SKM-1 treated with dmso at 0.1 percent for 144 hours (cell line): ENCODE measurements at regions not wholly inside any gene's neighbourhood (a gene's known extent, or its start where the extent isn't known, plus 50 kb on each side); places are given as distances from the start of the nearest gene placed in this dataset.
"Not testable (repeated sequence)": the region's sequence is repeated elsewhere in the genome, so short reads cannot be mapped to it uniquely, and the experiment has no call there.

ENCODE experiments used
- DNase-seq: peaks from one replicate; lab custom pipeline; 2025; ENCODE audit not compliant: unreplicated experiment; lab: John Stamatoyannopoulos, UW

DNA sequence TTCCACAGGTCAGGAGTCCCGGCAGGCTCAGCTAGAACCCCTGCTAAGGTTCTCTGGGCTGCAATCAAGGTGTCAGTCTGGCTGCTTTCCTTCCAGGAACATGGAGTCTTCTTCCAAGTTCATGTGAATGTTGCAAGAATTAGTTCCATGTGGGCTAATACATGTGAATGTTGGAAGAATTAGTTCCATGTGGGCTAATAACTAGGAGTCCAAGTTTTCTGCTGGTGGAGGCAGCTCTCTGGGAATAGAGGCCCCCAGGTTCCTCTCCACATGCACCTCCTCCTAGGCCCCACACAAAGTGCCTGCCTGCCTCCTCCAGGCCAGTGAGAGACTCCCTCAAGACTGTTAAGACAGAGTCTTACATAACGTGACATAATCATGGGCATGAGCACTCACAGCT lies 140.8 kb upstream of the SLC35G4 start:
- DNase-seq: no peak

DNA sequence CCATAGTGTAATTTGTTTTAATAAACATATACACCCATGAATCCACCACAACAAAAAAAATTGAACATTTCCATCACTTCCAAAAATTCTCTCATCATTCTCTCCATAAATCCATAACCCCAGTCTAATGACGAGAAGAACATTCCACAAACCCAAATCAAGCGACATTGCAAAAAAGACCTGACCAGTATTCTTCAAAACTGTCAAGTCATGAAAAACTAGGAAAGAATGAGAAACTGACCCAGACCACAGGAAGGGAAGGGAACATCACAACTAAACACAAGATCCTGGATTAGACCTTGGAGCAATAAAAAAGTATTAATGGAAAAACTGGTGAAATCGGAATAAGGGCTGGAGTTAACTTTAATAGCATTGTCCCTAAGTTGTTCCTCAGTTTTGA lies 141.3 kb upstream of the SLC35G4 start:
- no peak for DNase-seq

DNA sequence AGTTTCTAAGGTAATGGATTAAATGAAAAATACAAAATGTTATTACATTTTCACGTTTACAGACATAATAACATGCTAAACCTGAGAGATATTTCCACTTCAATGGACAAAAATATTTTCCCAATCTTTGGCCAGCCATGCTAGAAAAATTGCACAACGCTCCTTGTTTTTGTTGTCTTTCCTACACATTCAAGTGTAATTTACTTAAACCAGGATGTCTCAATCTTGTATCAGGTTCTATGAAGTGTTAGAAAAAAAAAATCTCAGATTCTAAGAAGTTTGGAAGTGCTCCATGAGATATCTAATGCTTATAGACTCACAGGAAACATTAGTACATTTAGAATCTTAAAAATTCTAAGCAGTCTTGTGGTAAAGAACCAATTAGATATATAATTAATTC lies 141.8 kb upstream of the SLC35G4 start:
- no peak for DNase-seq

DNA sequence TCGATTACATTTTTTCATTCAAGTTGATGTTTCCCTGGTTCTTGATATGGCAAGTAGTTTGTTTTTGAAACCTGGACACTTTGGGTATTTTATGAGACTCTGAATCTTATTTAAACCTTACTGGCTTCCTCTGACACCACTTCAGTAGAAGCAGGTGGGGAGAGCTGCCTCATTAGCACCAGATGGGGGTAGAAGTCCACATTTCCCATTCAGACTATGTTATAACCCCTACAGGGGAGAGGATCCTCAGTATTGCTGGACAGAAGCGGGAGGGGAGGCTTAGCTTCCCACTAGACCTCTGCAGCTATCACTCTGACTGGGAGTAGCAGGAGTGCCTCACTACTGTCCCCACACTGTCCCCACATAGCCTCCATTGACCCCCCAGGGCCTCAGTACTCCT lies 145.3 kb upstream of the SLC35G4 start:
- no peak for DNase-seq

DNA sequence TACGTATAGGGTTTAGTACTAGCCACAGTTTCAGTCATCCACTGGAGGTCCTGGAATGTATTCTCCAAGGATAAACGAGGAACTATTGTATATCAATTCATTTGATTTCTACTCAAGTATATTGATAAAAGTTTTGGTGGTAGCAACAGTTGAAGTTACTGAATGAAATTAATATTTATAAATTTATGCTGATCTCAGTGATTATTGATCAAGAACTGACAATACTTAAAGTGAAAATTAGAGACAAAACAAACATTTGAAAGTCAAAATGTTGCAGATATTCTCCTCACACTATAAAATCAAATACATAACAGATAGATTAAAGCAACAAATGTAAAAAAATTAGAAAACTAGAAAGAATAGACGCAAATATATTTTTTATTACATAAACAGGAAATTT lies 150.9 kb upstream of the SLC35G4 start:
- DNase-seq: no peak

DNA sequence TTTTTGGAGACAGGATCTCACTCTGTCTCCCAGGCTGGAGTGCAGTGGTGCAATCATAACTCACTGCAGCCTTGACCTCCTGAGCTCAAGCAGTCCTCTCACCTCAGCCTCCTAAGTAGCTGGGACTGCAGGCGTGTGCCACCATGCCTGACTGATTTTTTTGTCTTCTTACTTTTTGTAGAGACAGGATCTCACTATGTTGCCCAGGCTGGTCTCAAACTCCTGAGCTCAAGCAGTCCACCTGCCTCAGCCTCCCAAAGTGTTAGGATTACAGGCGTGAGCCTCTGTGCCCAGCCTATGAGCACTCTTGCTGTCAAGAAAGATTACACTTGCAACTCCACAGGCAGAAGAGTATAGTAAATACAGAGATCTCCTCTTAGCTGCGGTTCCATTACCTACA lies 151.5 kb upstream of the SLC35G4 start:
- DNase-seq: not testable (repeated sequence)

DNA sequence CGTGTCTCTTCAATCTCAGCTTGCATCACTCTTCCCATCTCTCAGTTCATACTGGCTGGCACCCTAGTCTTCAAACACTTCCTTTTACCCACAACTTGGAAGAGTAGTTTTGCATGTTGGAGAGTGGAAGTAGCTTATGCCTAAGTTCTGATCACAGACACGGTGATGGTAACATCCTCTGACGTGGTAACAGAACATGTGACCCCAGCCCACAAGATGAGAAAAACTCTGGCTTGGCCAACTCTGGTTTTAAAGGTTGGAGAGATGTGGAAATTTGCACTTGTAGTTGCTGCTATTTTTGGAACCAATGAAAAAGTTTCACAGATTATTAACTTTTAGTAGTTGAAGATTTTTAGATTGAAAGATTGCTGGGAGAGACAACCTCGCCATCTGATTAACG lies 155.4 kb upstream of the SLC35G4 start:
- no peak for DNase-seq

DNA sequence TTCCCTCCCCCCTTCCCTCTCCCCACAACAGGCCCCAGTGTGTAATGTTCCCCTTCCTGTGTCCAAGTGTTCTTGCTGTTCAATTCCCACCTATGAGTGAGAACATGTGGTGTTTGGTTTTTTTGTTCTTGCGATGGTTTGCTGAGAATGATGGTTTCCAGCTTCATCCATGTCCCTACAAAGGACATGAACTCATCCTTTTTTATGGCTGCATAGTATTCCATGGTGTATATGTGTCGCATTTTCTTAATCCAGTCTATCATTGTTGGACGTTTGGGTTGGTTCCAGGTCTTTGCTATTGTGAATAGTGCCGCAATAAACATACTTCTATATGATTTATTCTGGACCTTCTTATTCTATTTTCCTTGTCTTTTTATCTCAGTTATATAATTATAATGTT lies 165.2 kb upstream of the SLC35G4 start:
- not testable (repeated sequence) for DNase-seq

DNA sequence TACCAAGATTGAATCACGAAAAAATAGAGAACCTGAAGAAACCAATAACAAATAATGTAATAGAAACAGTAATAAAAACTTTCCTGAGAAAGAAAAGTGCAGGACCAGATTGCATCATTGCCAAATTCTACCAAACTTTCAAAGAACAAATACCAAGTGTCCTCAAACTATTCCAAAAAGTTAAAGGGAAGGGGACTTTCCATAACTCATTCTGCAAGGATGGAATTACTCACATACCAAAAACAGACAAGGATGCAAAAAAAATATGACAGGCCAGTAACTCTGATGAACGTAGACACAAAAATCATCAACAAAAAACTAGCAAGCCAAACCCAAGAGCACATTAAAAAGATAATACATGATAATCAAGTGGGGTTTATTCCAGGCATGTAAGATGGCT lies 172.3 kb upstream of the SLC35G4 start:
- no peak for DNase-seq

DNA sequence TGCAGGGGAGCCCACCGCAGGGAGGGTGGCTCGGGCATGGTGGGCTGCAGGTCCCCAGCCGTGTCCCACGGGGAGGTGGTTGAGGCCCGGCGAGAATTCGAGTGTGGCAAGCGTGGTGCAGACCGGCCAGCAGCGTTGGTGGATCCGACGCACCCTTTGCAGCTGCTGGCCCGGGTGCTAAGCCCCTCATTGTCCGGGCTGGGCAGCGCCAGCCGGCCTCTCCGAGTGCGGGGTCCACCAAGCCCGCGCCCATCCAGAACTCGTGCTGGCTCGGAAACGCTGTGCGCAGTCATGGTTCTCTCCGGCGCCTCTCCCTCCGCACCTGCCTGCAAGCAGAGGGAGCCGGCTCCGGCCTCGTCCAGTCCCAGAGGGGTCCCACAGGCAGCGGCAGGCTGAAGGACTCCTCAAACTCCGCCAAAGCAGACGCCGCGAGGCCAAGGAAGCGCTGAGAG lies 177.0 kb upstream of the SLC35G4 start:
- no peak for DNase-seq

DNA sequence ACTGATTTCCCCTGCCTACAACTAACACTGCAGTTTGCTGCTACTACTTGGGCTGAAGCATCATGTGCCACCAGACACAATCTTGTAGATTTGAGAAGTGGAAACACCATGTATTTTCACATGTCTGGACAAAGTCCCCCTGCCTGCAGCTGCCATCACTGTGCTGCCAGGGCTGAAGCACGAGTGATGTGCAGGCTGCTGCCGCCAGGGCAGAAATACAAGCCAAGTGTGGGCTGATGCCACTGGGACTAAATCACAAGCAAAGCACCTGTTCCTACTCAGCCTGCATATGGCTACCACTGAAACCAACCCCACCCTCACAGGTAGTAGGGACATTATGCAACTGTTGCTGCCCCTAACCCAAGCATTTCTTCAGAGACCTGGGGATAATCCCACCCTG lies 179.5 kb upstream of the SLC35G4 start:
- no peak for DNase-seq

DNA sequence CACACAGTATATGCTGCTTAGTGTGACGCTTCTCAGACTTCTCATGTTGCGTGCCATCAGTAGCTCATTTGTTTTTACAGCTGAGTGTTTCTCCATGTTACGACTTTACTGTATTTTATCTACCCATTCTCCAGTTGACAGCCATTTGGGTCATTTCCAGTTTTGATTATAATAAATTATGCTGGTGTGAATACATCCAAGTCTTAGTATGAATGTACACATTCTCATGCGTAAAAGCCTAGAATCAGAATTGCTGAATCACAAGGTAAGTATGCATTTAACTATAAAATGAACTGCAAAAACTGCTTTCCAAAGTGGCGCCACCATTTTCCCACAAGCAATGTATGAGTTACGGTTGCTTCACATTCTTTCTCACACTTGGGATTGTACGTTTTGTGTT lies 184.2 kb upstream of the SLC35G4 start:
- DNase-seq: no peak

DNA sequence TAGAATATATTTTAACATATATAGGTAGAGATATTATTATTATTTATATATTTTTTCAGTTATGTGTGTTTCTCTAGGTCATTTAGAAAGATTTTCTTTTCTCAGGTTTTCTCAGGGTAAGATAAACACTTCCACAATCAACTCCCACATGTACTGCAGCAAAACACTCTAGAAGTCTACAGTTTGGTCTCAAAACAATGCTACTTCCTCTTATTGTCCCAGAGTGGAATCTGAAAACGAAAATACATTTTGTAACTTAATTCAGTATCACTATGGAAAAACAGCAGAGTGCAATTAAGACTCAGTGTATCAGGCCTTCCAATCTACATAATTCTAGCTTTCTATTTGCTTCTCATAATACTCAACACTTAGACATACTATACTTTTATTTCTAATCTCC lies 190.1 kb upstream of the SLC35G4 start:
- no peak for DNase-seq

DNA sequence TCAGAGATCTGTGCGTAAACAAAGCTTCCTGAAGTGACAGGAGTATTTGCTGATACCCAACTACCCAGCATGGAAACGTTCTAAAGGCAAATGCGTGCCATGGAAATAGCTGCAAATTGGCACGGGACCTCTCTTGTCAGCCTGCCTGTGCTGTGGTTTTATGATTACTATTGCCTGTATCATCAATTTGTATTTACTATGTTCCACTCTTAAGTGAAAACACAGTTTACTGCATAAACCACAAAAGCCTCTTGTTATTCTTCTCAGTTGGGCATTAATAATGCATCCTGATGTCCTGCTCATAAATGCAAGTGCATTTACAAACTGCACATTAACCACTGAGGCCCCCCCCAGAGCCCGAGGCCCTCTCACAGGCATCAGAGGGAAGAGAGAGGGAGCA lies 196.6 kb upstream of the SLC35G4 start:
- no peak for DNase-seq

DNA sequence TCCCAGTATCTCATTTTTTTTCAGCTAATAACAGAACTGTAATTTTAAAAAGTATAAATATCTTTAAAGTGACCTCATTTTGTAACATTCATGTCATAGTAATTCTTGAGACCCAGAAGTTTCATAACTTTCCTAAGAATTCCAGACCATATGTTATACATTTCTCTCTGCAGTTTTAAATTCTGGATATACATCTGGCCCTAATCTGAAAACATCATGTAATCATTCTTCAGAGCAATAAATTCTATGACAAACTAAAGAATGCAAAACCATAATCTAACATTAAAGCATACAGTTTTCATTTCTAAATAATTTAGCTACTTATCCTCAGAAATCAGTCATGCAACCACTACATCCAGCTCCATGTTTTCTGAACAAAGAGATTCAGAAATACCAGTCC lies 198.3 kb upstream of the SLC35G4 start:
- DNase-seq: no peak

DNA sequence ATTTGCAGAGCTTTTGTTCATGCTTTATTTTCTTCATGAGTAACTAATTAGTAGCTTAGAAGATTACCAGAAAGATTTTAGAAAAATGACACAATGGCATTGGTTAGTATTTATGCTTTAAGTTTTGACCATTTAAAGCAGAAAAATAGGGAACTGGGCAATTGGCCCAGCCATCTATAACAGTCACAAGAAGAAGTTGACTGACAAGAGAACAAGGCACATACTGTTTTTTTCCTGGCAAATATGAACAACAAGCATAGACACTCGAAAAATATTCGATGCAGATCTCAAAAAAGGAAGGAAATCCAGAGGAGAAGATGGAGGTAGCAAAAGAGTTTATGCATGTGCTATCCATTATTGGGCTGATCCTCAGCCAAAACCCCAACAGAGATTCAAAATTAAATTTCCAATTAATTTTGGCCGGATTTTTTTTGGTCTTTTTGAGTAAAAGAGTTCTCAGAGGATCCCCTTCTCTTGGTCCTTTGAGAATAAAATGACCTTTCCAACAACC lies 200.8 kb upstream of the SLC35G4 start:
- DNase-seq: no peak

DNA sequence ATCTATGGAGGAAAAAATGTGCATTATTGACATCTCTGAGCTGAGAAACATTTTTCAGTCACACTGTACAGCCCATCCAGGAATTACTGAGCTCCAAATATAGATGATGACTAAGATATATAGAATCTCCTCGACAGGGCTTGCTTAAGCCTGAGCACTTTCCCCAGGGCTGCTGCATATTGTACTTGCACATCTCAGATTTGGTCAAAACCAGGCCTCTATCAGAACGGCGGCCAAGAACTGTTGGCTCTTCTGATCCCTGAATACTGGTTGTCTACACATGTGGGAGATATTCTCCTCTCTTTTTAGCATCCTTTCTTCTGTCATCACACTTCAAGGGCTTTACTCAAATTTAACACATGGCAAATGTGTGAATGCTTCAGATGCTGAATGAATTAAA lies 201.5 kb upstream of the SLC35G4 start:
- DNase-seq: no peak

DNA sequence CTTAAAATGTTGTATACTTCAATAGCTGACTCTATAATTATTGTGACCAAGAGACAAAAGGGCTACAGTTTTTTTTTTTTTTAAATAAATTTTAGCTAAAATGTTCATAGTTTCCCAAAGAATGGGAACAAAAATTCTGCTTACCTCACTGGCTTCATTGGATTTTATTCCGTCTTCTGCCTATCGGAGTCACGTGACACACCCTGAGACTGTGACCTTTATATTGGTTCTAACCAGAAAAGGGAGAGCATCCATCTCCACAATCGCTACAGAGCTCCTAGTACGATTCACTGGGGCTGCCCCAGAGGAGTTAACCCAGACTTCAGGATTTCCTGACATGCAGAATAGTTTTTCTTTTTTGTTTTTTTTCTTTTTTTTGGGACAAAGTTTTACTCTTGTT lies 203.6 kb upstream of the SLC35G4 start:
- no peak for DNase-seq

DNA sequence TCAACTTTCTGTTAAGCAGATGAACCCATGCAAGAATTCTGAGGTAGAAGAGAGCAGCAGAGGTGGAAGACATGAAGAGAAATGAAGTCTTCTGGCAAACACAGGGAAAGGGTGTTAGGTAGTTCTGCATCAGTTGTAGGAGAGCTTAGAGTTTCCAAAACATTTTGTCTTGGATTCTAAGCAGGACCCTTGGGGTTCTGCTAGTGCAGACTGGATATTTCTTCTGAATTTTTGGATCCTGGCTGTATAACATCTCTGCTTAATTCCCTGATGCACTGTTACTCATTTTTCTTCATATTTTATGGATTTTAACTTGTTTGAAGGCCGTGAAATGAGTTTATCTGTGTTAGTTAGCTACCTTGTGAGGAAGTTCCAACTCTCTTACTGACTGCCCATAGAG lies 208.7 kb upstream of the SLC35G4 start:
- no peak for DNase-seq

DNA sequence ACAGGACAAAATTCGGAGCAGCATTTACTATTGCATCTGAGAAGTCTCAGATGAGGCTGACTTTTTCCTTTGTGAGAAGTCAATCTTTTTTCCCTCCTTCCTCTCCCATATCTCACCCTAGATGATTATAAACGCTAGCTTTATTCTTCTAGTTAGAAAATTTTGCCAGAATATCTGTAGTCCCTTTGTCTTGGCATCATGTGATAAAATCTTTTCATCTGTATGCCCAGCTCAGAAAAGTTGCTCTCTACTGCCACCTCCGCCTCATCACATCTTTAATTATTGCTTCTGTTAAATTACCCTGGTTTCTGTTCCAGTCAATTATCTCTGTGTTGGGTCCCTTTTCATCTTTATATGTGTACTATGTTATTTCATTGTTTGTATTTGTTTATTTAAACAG lies 210.8 kb upstream of the SLC35G4 start:
- peak; percentile 4 for DNase-seq

DNA sequence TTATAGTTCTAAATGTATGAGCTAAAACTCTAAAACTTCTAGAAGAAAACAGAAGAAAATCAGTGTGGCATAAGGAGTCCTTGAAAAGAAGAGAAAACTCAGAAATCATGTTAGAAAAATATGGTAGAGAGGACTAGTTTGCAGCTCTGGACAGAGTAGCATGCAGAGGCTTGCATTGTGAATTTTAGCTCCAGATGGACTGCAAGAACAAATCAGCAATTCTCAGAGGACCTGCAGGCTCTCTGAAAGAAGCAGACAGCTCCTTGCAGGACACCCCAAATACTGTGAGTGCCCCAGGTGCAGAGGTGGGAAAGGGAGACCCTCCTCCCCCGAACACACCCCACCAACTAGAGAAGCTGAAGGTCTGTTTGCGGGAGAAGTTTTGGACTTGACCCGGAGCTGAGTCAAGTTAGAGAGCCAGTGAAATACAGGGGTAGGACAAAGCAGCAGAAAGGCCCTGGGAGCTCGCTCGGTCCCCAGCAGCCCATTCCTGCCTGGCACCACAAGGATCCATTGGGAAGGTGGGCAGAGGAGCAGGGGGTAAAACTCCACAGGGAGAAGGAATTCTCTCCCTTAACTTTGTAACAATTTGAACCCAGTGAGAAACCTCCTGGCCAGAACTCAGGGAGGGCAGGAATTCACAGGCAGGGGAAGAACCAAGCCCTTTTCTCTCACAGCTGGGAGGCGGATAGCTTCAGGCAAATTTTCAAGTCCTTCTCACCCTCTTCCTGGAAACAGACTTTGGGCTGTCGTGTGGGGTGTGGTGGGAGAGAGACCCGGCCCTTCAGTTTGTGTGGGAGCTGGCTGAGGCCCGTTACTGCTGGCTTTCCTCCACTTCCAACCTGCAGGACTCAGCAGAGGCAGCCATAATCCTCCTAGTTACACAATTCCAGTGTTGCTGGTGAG lies 216.2 kb upstream of the SLC35G4 start:
- DNase-seq: no peak

DNA sequence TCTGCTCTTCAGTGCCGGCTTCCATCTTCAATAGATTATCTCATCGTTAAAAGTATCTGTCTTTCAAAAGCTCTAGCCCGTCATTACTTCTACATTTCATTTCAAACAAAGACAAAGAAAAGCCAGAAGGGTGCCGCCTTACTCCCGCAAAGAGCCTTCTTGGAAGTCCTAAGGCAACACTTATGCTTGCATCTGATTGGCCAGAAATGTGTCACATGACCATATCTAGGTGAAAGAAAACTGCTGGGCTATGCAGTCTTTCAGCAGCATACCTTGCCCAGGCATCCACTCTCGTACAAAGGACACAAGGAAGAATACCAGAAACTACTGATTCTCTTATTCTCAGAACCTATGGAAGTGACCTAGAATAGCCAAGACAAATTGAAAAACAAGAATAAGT lies 217.1 kb upstream of the SLC35G4 start:
- no peak for DNase-seq

DNA sequence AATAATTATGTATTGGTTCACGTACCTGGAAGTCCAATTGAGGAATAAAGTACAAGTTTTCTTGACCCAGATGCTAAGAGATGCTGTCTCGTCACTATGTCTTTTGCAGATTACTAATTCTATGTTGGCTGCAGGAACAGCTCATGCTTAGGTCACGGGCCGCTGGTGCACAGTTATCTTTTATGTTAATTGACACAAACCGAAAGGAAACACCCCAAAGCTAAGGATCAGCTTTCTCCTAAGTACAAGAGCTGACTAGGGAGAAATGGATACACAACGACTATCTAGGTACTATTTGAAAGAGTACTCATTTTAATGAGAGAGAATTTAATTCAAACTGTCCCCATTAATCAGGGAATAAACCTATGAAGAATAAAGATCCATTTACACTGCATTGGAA lies 217.7 kb upstream of the SLC35G4 start:
- no peak for DNase-seq
